Fibroblast of lung (primary cell): ENCODE measurements at regions not wholly inside any gene's neighbourhood (a gene's known extent, or its start where the extent isn't known, plus 50 kb on each side); places are given as distances from the start of the nearest gene placed in this dataset.

ENCODE experiments used
- CTCF ChIP-seq, 2 donors: IDR thresholded peaks in 1 of 2; conservative IDR thresholded peaks in 1 of 2; 1 replicate in 1 of 2; 2 replicates in 1 of 2; pipeline ENCODE4 v1.5.1; 2011 to 2012; ENCODE audit warnings: low read length in 2 of 2, control low read depth in 1 of 2, inconsistent platforms in 1 of 2, low read depth in 1 of 2, mild to moderate bottlenecking in 1 of 2
- EZH2 ChIP-seq: IDR thresholded peaks from 2 replicates; pipeline ENCODE4 v1.5.1; 2012; ENCODE audit warnings: low read length, control low read depth, mild to moderate bottlenecking; ENCODE audit errors: missing control alignments

DNA sequence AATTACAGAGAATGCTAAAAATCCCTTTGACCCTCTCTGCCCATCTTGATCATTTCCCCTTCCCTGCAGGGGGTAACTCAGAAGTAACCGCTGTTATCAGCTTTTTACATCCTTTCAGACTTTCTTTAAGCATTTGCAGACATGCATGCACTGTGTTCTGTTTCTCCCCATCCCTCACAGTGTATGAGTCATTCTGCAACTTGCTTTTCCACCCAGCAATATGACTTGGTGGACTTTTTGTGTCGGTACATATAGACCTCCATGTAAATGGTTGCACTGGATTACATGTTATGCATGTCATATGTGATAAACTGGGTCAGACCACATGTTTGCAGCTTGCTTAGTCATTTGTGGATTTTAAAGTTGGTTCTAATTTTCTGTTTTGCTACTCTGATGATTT is 87.7 kb upstream of the NECTIN1 start:
- TF ChIP-seq CTCF (conservative IDR thresholded peaks at IDR 0.05 in 1 of 2, IDR thresholded peaks at IDR 0.05 in 1 of 2; ENCODE audit: low read depth in 1 of 2, low read length in 2 of 2) (no peak), EZH2 (no peak)
